ENCODE measurements at regions not wholly inside any gene's neighbourhood (a gene's known extent, or its start where the extent isn't known, plus 50 kb on each side); places are given as distances from the start of the nearest gene placed in this dataset.
"Not testable (repeated sequence)": the region's sequence is repeated elsewhere in the genome, so short reads cannot be mapped to it uniquely, and the experiment has no call there.

DNA sequence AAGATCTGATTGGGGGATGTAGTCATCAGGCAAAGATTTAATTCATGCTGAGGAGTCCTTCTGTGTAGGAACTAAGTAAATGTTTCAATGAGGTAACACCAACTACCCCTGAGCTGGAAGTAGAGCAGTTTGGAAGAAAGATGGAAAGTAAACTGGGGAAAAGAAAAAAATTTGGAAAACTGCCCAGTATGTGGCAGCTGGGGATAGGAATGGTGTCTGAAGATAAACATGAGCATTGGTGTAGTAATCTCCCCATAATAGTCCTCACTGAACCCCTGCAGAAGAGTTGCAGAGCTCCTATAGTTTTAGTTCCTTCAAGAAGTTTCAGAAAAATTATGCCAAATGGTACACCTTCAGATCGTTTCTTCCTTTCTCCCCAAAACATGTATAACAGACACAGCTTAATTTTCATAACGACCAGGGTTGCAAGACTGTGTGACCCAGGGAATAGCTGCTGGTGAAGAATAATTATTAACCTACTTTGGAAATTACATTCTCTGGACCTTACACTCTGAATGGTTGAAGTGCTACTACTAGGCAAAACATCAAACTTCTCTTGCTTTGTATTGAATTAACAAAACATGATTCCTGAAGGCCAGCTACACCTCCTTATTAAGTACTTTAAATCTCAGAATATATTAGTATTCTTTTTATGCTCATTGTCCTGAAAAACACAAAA, 446.4 kb upstream of the NRG3 start:
- Histone ChIP-seq H3K9me3 (ENCODE audit: low read length) (no peaks in the 10 kb centered on the region), H3K4me2 (ENCODE audit: low read length) (no peak overlapping the region), H3K4me1 (ENCODE audit: insufficient read depth, low read length, poor library complexity, severe bottlenecking) (no peaks in the 10 kb centered on the region), H4K20me1 (ENCODE audit: insufficient read depth, low read length) (no peaks in the 10 kb centered on the region), H3K36me3 (ENCODE audit: insufficient read depth, low read length) (no peaks in the 10 kb centered on the region), H3K4me3 (ENCODE audit: low read depth, low read length, poor library complexity, severe bottlenecking) (no peak overlapping the region), H3K79me2 (ENCODE audit: insufficient read depth, low read depth, low read length) (no peaks in the 10 kb centered on the region), H3K27ac (ENCODE audit: low read depth, low read length, poor library complexity, severe bottlenecking) (no peak overlapping the region), H3K9me2 (ENCODE audit: insufficient read depth, low read length) (no peaks in the 10 kb centered on the region), H2AFZ (ENCODE audit: low read length) (no peak overlapping the region)
- no peak for TF ChIP-seq EZH2phosphoT487 (IDR thresholded peaks at IDR 0.05; ENCODE audit: borderline replicate concordance, low read depth, low read length)
- TF ChIP-seq, protein P1, sequence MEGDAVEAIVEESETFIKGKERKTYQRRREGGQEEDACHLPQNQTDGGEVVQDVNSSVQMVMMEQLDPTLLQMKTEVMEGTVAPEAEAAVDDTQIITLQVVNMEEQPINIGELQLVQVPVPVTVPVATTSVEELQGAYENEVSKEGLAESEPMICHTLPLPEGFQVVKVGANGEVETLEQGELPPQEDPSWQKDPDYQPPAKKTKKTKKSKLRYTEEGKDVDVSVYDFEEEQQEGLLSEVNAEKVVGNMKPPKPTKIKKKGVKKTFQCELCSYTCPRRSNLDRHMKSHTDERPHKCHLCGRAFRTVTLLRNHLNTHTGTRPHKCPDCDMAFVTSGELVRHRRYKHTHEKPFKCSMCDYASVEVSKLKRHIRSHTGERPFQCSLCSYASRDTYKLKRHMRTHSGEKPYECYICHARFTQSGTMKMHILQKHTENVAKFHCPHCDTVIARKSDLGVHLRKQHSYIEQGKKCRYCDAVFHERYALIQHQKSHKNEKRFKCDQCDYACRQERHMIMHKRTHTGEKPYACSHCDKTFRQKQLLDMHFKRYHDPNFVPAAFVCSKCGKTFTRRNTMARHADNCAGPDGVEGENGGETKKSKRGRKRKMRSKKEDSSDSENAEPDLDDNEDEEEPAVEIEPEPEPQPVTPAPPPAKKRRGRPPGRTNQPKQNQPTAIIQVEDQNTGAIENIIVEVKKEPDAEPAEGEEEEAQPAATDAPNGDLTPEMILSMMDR (conservative IDR thresholded peaks at IDR 0.05; ENCODE audit: low read length): no peak
- ChIA-PET POLR2A (no interaction called here), CTCF (ENCODE audit: unreplicated experiment) (no interaction called here)
- intact Hi-C loops (cut with micrococcal nuclease; ENCODE audit: unreplicated experiment): no loop called here
- DNase-seq (ENCODE audit: low spot score): no peak
- no TSS peak for BruUV-seq (replicated peaks)

DNA sequence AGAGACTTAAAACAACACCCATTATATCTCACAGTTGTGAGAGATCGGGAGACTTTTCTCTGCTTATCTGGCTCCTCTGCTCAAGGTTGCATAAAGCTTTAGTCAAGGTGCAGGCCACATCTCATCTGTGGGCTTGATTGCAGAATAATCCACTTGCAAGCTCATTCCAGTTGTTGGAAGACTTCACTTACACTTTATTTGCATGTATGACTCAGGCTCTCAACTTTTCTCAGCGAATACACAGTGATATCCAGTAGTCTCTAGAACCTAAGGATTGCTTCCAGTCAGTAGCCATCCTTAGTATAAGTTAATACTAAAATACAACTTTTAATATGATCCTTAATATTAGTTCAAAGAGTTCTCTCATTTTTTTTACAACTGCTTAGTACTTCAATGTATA, 435.5 kb upstream of the NRG3 start:
- Histone ChIP-seq H3K9me2 (ENCODE audit: insufficient read depth, low read length) (no peaks in the 10 kb centered on the region), H3K9me3 (ENCODE audit: low read length) (no peaks in the 10 kb centered on the region), H3K27ac (ENCODE audit: low read depth, low read length, poor library complexity, severe bottlenecking) (no peak overlapping the region), H2AFZ (ENCODE audit: low read length) (no peak overlapping the region), H4K20me1 (ENCODE audit: insufficient read depth, low read length) (no peaks in the 10 kb centered on the region), H3K4me3 (ENCODE audit: low read depth, low read length, poor library complexity, severe bottlenecking) (no peak overlapping the region), H3K4me1 (ENCODE audit: insufficient read depth, low read length, poor library complexity, severe bottlenecking) (no peaks in the 10 kb centered on the region), H3K36me3 (ENCODE audit: insufficient read depth, low read length) (no peaks in the 10 kb centered on the region), H3K79me2 (ENCODE audit: insufficient read depth, low read depth, low read length) (no peaks in the 10 kb centered on the region), H3K4me2 (ENCODE audit: low read length) (no peak overlapping the region)
- no TSS peak for BruUV-seq (replicated peaks)
- no peak for DNase-seq (ENCODE audit: low spot score)
- TF ChIP-seq EZH2phosphoT487 (IDR thresholded peaks at IDR 0.05; ENCODE audit: borderline replicate concordance, low read depth, low read length): no peak
- TF ChIP-seq, protein P1 (conservative IDR thresholded peaks at IDR 0.05; ENCODE audit: low read length): no peak
- CTCF ChIA-PET (ENCODE audit: unreplicated experiment): no interaction called here
- POLR2A ChIA-PET: interaction anchor here (0.7 kb wide), 2 partner anchors 710 to 921 kb away, joined by 3 read pairs; no protein-coding TSS in a partner anchor
- intact Hi-C loops (cut with micrococcal nuclease; ENCODE audit: unreplicated experiment): no loop called here

DNA sequence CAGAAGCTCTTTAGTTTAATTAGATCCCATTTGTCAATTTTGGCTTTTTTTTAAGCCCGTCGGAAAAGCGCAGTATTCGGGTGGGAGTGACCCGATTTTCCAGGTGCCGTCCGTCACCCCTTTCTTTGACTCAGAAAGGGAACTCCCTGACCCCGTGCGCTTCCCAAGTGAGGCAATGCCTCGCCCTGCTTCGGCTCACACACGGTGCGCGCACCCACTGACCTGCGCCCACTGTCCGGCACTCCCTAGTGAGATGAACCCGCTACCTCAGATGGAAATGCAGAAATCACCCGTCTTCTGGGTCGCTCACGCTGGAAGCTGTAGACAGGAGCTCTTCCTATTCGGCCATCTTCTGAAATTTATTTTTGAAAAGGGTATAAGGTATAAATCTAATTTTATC, 433.4 kb upstream of the NRG3 start:
- DNase-seq (ENCODE audit: low spot score); H2AFZ ChIP-seq (ENCODE audit: low read length); H3K27ac ChIP-seq (ENCODE audit: low read depth, low read length, poor library complexity, severe bottlenecking); H3K36me3 ChIP-seq (ENCODE audit: insufficient read depth, low read length); intact Hi-C loops (cut with micrococcal nuclease; ENCODE audit: unreplicated experiment); H3K9me2 ChIP-seq (ENCODE audit: insufficient read depth, low read length); CTCF ChIA-PET (ENCODE audit: unreplicated experiment); H3K79me2 ChIP-seq (ENCODE audit: insufficient read depth, low read depth, low read length); BruUV-seq (replicated peaks); H3K4me1 ChIP-seq (ENCODE audit: insufficient read depth, low read length, poor library complexity, severe bottlenecking); H4K20me1 ChIP-seq (ENCODE audit: insufficient read depth, low read length); H3K4me3 ChIP-seq (ENCODE audit: low read depth, low read length, poor library complexity, severe bottlenecking); H3K4me2 ChIP-seq (ENCODE audit: low read length); H3K9me3 ChIP-seq (ENCODE audit: low read length): not testable (repeated sequence)
- POLR2A ChIA-PET: interaction anchor here (0.7 kb wide), 1 partner anchor 29 kb away, joined by 3 read pairs; no protein-coding TSS in a partner anchor

Data from OCI-LY7 (cell line).